GM18861 (cell line): ENCODE measurements at regions not wholly inside any gene's neighbourhood (a gene's known extent, or its start where the extent isn't known, plus 50 kb on each side); places are given as distances from the start of the nearest gene placed in this dataset.

Experiments used
- ATAC-seq: cut with Tn5 transposase; IDR thresholded peaks from one replicate; pipeline ENCODE4 v1.9.1; 2021; ENCODE audit not compliant: unreplicated experiment

- ATAC-seq = no peak
These were observed 601.1 kb downstream of the USP25 start for GRCh38 chr21:16330908-16331268.

GRCh38 chr21:16337266-16337665 lies 607.5 kb downstream of the USP25 start:
- no peak for ATAC-seq

GRCh38 chr21:16342932-16343331 lies 613.1 kb downstream of the USP25 start:
- ATAC-seq = no peak

- ATAC-seq = no peak
These were observed 614.0 kb downstream of the USP25 start for GRCh38 chr21:16343776-16344175.

GRCh38 chr21:16345757-16346156 lies 616.0 kb downstream of the USP25 start:
- no peak for ATAC-seq

- no peak for ATAC-seq
These were observed 617.4 kb downstream of the USP25 start for GRCh38 chr21:16347223-16347622.

GRCh38 chr21:16353764-16354163 lies 624.0 kb downstream of the USP25 start:
- no peak for ATAC-seq

GRCh38 chr21:16357994-16358393 lies 628.2 kb downstream of the USP25 start:
- ATAC-seq = no peak

GRCh38 chr21:16358784-16359183 lies 629.0 kb downstream of the USP25 start:
- no peak for ATAC-seq

GRCh38 chr21:16363100-16363499 lies 633.3 kb downstream of the USP25 start:
- no peak for ATAC-seq

- ATAC-seq = no peak
These were observed 633.7 kb downstream of the USP25 start for GRCh38 chr21:16363518-16363917.

GRCh38 chr21:16366207-16366606 lies 636.4 kb downstream of the USP25 start:
- ATAC-seq = no peak

GRCh38 chr21:16367079-16367478 lies 637.3 kb downstream of the USP25 start:
- no peak for ATAC-seq

GRCh38 chr21:16370186-16370585 lies 640.4 kb downstream of the USP25 start:
- no peak for ATAC-seq

GRCh38 chr21:16372586-16372985 lies 642.8 kb downstream of the USP25 start:
- ATAC-seq = no peak

- ATAC-seq = no peak
These were observed 646.9 kb downstream of the USP25 start for GRCh38 chr21:16376673-16377072.

- ATAC-seq = no peak
These were observed 647.4 kb downstream of the USP25 start for GRCh38 chr21:16377120-16377658.

- ATAC-seq = no peak
These were observed 648.1 kb downstream of the USP25 start for GRCh38 chr21:16377857-16378256.

GRCh38 chr21:16378525-16378924 lies 648.7 kb downstream of the USP25 start:
- ATAC-seq = no peak

GRCh38 chr21:16388291-16388690 lies 658.5 kb downstream of the USP25 start:
- no peak for ATAC-seq

GRCh38 chr21:16388911-16389560 lies 659.3 kb downstream of the USP25 start:
- no peak for ATAC-seq

GRCh38 chr21:16389643-16390042 lies 659.9 kb downstream of the USP25 start:
- ATAC-seq = no peak

GRCh38 chr21:16395285-16395684 lies 665.5 kb downstream of the USP25 start:
- ATAC-seq = no peak
